ENCODE measurements at regions not wholly inside any gene's neighbourhood (a gene's known extent, or its start where the extent isn't known, plus 50 kb on each side); places are given as distances from the start of the nearest gene placed in this dataset.

DNA sequence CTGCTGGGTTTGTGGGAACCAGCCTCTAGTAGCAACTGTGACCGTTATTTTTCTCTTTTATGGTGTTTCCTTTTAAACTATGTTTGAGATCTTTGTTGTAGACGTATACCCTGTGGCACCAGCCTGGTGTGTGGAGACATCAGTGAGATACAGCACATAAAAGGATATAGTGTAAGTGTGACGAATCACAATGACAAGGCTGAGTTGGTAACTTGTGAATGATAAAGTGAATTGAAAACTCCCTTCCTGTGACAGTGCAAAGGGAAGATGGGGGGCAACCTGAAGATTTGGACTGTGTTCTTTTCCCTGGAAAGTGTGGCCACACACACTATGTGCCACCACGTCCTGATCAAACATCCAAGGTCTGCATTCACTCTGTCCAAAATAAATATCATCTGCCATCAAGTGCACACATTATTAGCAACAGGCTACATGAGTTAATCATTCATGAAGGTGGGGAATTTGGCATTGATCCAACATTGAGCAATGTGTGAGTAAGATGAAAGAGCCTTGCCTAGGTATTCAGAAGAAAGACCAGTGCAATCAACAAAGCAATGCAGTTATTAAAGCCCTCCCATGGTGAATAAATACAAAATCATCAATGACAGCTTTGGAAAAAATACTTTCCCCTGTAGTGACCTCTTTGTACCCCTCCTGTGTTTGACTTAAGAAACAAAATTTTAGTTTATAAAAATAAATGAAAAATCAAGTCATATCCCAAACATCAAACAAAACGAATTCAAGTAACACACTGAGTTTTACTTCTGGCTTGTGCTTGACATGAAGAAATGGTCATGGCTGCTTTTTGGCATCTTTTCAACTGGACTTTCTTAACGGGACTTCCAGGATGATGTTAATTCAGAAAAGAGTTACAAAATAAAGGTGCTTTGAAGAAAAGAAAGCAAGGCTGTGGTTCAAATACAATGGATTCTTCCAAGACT, 1280.5 kb upstream of the ZEB2 start:
- TF ChIP-seq CTCF (conservative IDR thresholded peaks at IDR 0.05): no peak
- TF ChIP-seq EZH2 (IDR thresholded peaks at IDR 0.05; ENCODE audit: low read depth): no peak
